Natural killer cell (primary cell): ENCODE measurements at regions not wholly inside any gene's neighbourhood (a gene's known extent, or its start where the extent isn't known, plus 50 kb on each side); places are given as distances from the start of the nearest gene placed in this dataset.

Experiments
- ATAC-seq, 3 donors: fragments of 150-1000 bp in 2 of 3; fragments of 200-7000 bp in 1 of 3; cut with Tn5 transposase; 1 replicate in 1 of 3; 2 replicates in 2 of 3; pipeline ENCODE4 v1.10.0; 2021; ENCODE audit warnings: mild to moderate bottlenecking in 2 of 3, moderate library complexity in 2 of 3
- DNase-seq, 2 donors: peaks; one replicate each; pipeline versions ENCODE4 v3.0.0 to v3.0.0-alpha.2; 2013 to 2021; ENCODE audit warnings: mixed read lengths in 1 of 2
- H3K27ac ChIP-seq: one replicate; pipeline ENCODE4 v1.5.1; 2013; ENCODE audit warnings: mild to moderate bottlenecking, low read length
- H3K27me3 ChIP-seq: one replicate; pipeline ENCODE4 v1.6.1; 2013; ENCODE audit warnings: low read length; ENCODE audit not compliant: control insufficient read depth, insufficient read depth
- H3K36me3 ChIP-seq: one replicate; pipeline ENCODE4 v1.6.1; 2013; ENCODE audit warnings: low read length; ENCODE audit not compliant: control insufficient read depth, insufficient read depth
- H3K4me1 ChIP-seq: one replicate; pipeline ENCODE4 v1.6.1; 2013; ENCODE audit warnings: low read length; ENCODE audit not compliant: control insufficient read depth, insufficient read depth
- H3K4me3 ChIP-seq: one replicate; pipeline ENCODE4 v1.5.1; 2013; ENCODE audit warnings: low read length
- H3K9me3 ChIP-seq: one replicate; pipeline ENCODE4 v1.6.1; 2013; ENCODE audit warnings: low read length; ENCODE audit not compliant: control insufficient read depth, insufficient read depth
- H3K27ac Mint-ChIP-seq, 2 donors: one replicate each; pipeline ENCODE4 v1.8.0; 2022; ENCODE audit warnings: mild to moderate bottlenecking in 2 of 2, mixed read lengths in 2 of 2, moderate library complexity in 1 of 2
- H3K27me3 Mint-ChIP-seq, 2 donors: one replicate each; pipeline ENCODE4 v1.8.0; 2022; ENCODE audit warnings: low read depth in 2 of 2, mixed read lengths in 2 of 2
- H3K36me3 Mint-ChIP-seq: one replicate; pipeline ENCODE4 v1.8.0; 2022; ENCODE audit warnings: mixed read lengths
- H3K4me1 Mint-ChIP-seq, 2 donors: one replicate each; pipeline ENCODE4 v1.8.0; 2022; ENCODE audit warnings: mixed read lengths in 2 of 2
- H3K4me3 Mint-ChIP-seq: one replicate; pipeline ENCODE4 v1.8.0; 2022; ENCODE audit warnings: mild to moderate bottlenecking, moderate library complexity, mixed read lengths
- H3K9me3 Mint-ChIP-seq, 2 donors: one replicate each; pipeline ENCODE4 v1.8.0; 2022; ENCODE audit warnings: mixed read lengths in 2 of 2
- CTCF ChIP-seq: fragments of 200-600 bp; IDR thresholded peaks from one replicate; pipeline ENCODE4 v1.8.0; 2022; ENCODE audit warnings: antibody characterized with exemption
- WGBS: methylation state at CpG from one replicate; pipeline ENCODE4 v1.1.7; 2013; ENCODE audit warnings: missing lambda C conversion rate; ENCODE audit not compliant: insufficient coverage; 5-methylcytosine and 5-hydroxymethylcytosine counted together
- intact Hi-C: fragments of 100-400 bp; cut with micrococcal nuclease; formaldehyde crosslinking; loops from one replicate; pipeline ENCODE4 v1.14.2; 2022

- intact Hi-C loops, result no loop called here
These were observed 556.7 kb upstream of the FSIP2 start for GRCh38 chr2:185181901-185182300.

DNA sequence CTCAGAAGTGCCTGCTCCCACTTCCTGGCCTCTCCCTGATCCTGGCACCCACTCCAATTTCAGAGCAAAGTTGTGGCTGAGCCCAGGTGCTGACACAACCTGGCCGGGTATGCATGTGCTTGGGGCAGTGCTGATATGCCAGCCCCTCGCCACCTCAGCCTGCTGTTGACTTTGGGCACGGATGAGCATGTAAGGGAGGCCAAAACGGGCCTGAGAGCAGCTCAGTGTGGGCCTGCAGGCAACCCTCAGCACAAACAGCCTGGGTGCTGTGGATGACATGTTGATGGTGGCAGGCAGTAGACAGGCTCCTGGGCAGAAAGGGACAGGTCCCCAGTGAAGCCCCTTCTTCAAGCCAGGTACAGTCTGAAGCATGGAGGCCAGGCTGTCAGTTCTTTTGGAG is 553.6 kb upstream of the FSIP2 start:
- intact Hi-C loops, result no loop called here
- Mint-ChIP-seq H3K4me1 (no peaks in the 10 kb centered on the region), H3K4me3 (no peak overlapping the region), H3K36me3 (peaks cover 7% of the 10 kb centered on the region), H3K27ac (no peak overlapping the region), H3K9me3 (peaks cover 11 to 15% of the 10 kb centered on the region in 2 donors), H3K27me3 (no peaks in the 10 kb centered on the region)
- no peak for ATAC-seq
- no peaks in the 10 kb centered on the region for H3K4me1 ChIP-seq
- no peak for DNase-seq
- H3K27ac ChIP-seq, result no peak overlapping the region
- no peaks in the 10 kb centered on the region for H3K27me3 ChIP-seq
- no peaks in the 10 kb centered on the region for H3K36me3 ChIP-seq
- WGBS, result 78% methylated on average over 4 of the region's 4 CpGs
- TF ChIP-seq CTCF, result no peak
- no peak overlapping the region for H3K4me3 ChIP-seq
- peaks cover 14% of the 10 kb centered on the region for H3K9me3 ChIP-seq

More at GRCh38 chr2:185181901-185182300, 556.7 kb upstream of the FSIP2 start:
- peaks cover 9 to 11% of the 10 kb centered on the region in 2 donors for H3K9me3 Mint-ChIP-seq
- whole genome bisulfite sequencing, result 100% methylated on average over 1 of the region's 3 CpGs
- no peak overlapping the region for H3K4me3 Mint-ChIP-seq
- Histone ChIP-seq H3K27ac (no peak overlapping the region), H3K27me3 (no peaks in the 10 kb centered on the region), H3K36me3 (no peaks in the 10 kb centered on the region), H3K4me3 (no peak overlapping the region), H3K4me1 (no peaks in the 10 kb centered on the region), H3K9me3 (peaks cover 10% of the 10 kb centered on the region)
- H3K27ac Mint-ChIP-seq, result no peak overlapping the region
- no peak for TF ChIP-seq CTCF
- H3K27me3 Mint-ChIP-seq, result no peaks in the 10 kb centered on the region
- H3K4me1 Mint-ChIP-seq, result no peaks in the 10 kb centered on the region
- ATAC-seq, result no peak
- H3K36me3 Mint-ChIP-seq, result peaks cover 7% of the 10 kb centered on the region
- no peak for DNase-seq

GRCh38 chr2:185187421-185187820 is 551.2 kb upstream of the FSIP2 start:
- intact Hi-C loops, result no loop called here
- Histone ChIP-seq H3K4me1 (no peaks in the 10 kb centered on the region), H3K4me3 (no peak overlapping the region), H3K27me3 (no peaks in the 10 kb centered on the region), H3K27ac (no peak overlapping the region), H3K36me3 (no peaks in the 10 kb centered on the region), H3K9me3 (peaks cover 14% of the 10 kb centered on the region)
- Mint-ChIP-seq H3K27ac (no peak overlapping the region), H3K36me3 (peaks cover 7% of the 10 kb centered on the region), H3K9me3 (peaks cover 6 to 15% of the 10 kb centered on the region in 2 donors), H3K27me3 (no peaks in the 10 kb centered on the region), H3K4me1 (no peaks in the 10 kb centered on the region), H3K4me3 (no peak overlapping the region)
- DNase-seq, result no peak
- ATAC-seq, result no peak
- 81% methylated on average over 3 of the region's 3 CpGs for WGBS
- TF ChIP-seq CTCF, result no peak

DNA sequence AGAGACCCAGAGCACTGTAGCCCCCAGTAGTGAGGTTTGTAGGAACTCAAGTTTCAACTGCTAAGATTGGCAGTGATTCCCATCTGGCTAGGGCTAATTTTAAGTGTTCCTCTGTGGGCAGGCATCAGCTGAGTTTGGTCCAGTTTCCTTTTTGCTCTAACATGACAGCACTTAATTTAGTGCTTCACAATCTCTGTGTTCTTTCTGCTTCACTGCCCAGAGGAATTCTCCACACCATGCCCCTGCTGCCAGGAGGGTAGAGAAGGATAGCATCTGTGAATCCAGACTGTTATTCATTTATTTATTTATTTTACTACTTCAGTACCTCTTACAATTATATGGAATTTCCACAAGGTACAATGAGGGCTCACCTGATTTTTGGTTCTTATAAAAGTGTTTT is 549.9 kb upstream of the FSIP2 start:
- no peak for TF ChIP-seq CTCF
- Mint-ChIP-seq H3K27ac (no peak overlapping the region), H3K27me3 (no peaks in the 10 kb centered on the region), H3K9me3 (peaks cover 12 to 19% of the 10 kb centered on the region in 2 donors), H3K4me1 (no peaks in the 10 kb centered on the region), H3K36me3 (peaks cover 7% of the 10 kb centered on the region), H3K4me3 (no peak overlapping the region)
- Histone ChIP-seq H3K27ac (no peak overlapping the region), H3K27me3 (no peaks in the 10 kb centered on the region), H3K36me3 (no peaks in the 10 kb centered on the region), H3K9me3 (peaks cover 14% of the 10 kb centered on the region), H3K4me3 (no peak overlapping the region), H3K4me1 (no peaks in the 10 kb centered on the region)
- ATAC-seq, result no peak
- no peak for DNase-seq
- intact Hi-C loops, result no loop called here
